ENCODE measurements at regions not wholly inside any gene's neighbourhood (a gene's known extent, or its start where the extent isn't known, plus 50 kb on each side); places are given as distances from the start of the nearest gene placed in this dataset.
"Not testable (repeated sequence)": the region's sequence is repeated elsewhere in the genome, so short reads cannot be mapped to it uniquely, and the experiment has no call there.

- DNase-seq = no peak
Observed at GRCh38 chrX:63285375-63285774, 65.8 kb downstream of the SPIN4 start.

- no peak for DNase-seq
Observed at GRCh38 chrX:63284659-63285058, 66.5 kb downstream of the SPIN4 start.

- DNase-seq = no peak
Observed at GRCh38 chrX:63283348-63283747, 67.8 kb downstream of the SPIN4 start.

- DNase-seq = no peak
Observed at GRCh38 chrX:63282828-63283227, 68.3 kb downstream of the SPIN4 start.

GRCh38 chrX:63282077-63282476, 69.1 kb downstream of the SPIN4 start:
- DNase-seq = no peak

- DNase-seq = no peak
Observed at GRCh38 chrX:63281465-63281864, 69.7 kb downstream of the SPIN4 start.

- not testable (repeated sequence) for DNase-seq
Observed at GRCh38 chrX:63277394-63277793, 73.7 kb downstream of the SPIN4 start.

- DNase-seq = no peak
Observed at GRCh38 chrX:63275127-63275526, 76.0 kb downstream of the SPIN4 start.

- no peak for DNase-seq
Observed at GRCh38 chrX:63270873-63271272, 80.3 kb downstream of the SPIN4 start.

- DNase-seq = no peak
Observed at GRCh38 chrX:63258144-63258543, 93.0 kb downstream of the SPIN4 start.

GRCh38 chrX:63250253-63250868, 100.8 kb downstream of the SPIN4 start:
- peak; percentile 39 to 56 for DNase-seq

- DNase-seq = not testable (repeated sequence)
Observed at GRCh38 chrX:63242689-63243088, 108.4 kb downstream of the SPIN4 start.

GRCh38 chrX:63235963-63236362, 115.2 kb downstream of the SPIN4 start:
- not testable (repeated sequence) for DNase-seq

GRCh38 chrX:63233013-63233412, 118.1 kb downstream of the SPIN4 start:
- DNase-seq = not testable (repeated sequence)

GRCh38 chrX:63218202-63218601, 132.9 kb downstream of the SPIN4 start:
- DNase-seq = not testable (repeated sequence)

GRCh38 chrX:63217549-63217948, 133.6 kb downstream of the SPIN4 start:
- not testable (repeated sequence) for DNase-seq

- not testable (repeated sequence) for DNase-seq
Observed at GRCh38 chrX:63209645-63210044, 141.5 kb downstream of the SPIN4 start.

GRCh38 chrX:63209128-63209527, 142.0 kb downstream of the SPIN4 start:
- DNase-seq = not testable (repeated sequence)

- DNase-seq = not testable (repeated sequence)
Observed at GRCh38 chrX:63204266-63205074, 146.7 kb downstream of the SPIN4 start.

- DNase-seq = not testable (repeated sequence)
Observed at GRCh38 chrX:63201987-63202386, 149.1 kb downstream of the SPIN4 start.

- DNase-seq = not testable (repeated sequence)
Observed at GRCh38 chrX:63198693-63199092, 152.4 kb downstream of the SPIN4 start.

GRCh38 chrX:63192366-63193041, 158.6 kb downstream of the SPIN4 start:
- peak in 1 of 2 donors; percentile 9 for DNase-seq

GRCh38 chrX:63186137-63186536, 165.0 kb downstream of the SPIN4 start:
- no peak for DNase-seq

GRCh38 chrX:63179852-63180251, 171.3 kb downstream of the SPIN4 start:
- not testable (repeated sequence) for DNase-seq

Measured in CD4-positive, alpha-beta T cell treated with Interleukin-4 for 1 hour (primary cell).